ENCODE measurements at regions not wholly inside any gene's neighbourhood (a gene's known extent, or its start where the extent isn't known, plus 50 kb on each side); places are given as distances from the start of the nearest gene placed in this dataset.

DNA sequence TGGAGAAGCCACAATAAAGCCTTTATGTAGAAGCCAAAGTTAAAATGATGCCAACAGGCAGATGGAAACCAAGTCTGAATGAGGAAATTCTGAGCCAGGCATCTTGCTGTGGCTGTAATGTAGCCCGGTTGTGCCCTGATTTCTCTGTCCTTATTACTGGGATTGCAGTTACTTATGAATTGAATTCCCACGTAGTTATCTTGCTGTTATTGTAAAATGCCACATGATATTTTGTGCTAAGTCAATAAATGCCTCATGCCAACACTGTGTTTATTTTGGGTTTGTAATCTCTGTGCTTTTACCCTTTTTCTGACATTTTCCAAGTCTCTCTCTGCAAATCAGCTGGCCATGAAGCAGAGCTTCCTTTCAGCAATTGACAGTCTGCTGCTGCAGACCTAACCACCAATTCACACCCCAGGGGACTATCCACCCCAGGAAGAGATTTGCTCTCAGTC is 486.1 kb upstream of the GOLIM4 start:
- DNase-seq (ENCODE audit: low read depth): no peak

DNA sequence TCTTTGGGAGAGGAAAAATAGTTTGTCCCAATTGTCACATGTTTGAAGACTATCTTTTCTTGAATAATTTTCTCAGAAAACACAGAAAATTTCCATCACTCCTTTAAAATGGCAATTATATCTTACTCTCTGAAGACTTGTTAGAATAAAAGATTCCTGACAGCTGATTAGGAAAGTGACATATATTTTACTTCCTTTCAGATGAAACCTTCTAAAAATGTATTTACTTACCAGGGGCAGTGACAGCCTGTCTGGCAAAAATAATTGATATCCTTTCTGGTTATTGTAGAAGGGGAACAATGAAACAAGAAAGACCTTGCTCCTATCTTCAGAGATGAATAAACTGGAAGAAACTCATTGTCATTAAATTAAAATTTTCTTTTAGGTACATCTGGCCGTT is 483.3 kb upstream of the GOLIM4 start:
- DNase-seq (ENCODE audit: low read depth): no peak

DNA sequence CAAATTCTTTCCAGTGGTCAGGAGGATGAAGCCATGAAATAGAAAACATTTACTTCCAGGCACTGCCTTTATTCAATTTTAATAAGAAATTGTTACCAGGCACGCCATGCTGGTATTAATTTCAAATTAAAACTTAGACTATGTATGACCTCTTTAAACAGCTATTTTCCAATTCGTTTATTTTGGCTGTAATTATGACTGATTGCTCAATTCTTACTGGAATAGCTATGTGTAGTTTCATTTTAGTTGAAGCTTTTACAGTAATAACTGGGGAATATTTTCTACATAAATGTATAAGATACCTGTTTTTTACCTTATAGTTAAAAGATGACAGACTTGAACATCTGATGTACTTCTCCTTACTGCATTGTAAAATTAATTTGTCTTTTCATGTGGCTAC is 480.0 kb upstream of the GOLIM4 start:
- DNase-seq (ENCODE audit: low read depth): no peak

DNA sequence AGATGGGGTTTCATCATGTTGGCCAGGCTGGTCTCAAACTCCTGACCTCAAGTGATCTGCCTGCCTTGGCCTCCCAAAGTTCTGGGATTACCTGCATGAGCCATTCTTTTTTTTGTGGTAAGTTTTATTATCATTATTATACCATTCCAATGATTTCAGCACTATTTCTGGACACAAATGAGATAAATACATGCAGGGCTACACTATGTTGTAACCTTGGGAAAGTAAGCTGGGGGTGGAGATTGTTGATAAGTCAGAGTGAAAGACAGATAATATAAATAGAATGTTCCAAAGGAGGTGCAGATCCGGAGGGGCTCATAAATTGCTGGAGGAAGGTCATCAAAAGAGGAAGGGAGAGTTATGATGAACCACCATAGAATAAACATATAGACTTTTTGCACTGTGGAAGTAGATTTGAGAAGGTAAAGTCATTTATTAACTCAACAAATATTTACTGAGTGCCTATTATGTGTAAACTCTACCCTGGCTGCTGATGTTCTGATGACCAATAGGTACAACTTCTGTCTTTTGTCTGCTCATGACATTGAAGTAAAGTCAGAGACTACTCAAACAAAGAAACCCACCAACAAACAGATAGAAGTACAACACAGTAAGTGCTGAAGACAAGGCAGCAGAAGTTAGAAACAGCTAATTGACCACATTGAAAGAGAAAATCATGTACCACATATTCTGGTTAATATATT is 478.9 kb upstream of the GOLIM4 start:
- no peak for DNase-seq (ENCODE audit: low read depth)

DNA sequence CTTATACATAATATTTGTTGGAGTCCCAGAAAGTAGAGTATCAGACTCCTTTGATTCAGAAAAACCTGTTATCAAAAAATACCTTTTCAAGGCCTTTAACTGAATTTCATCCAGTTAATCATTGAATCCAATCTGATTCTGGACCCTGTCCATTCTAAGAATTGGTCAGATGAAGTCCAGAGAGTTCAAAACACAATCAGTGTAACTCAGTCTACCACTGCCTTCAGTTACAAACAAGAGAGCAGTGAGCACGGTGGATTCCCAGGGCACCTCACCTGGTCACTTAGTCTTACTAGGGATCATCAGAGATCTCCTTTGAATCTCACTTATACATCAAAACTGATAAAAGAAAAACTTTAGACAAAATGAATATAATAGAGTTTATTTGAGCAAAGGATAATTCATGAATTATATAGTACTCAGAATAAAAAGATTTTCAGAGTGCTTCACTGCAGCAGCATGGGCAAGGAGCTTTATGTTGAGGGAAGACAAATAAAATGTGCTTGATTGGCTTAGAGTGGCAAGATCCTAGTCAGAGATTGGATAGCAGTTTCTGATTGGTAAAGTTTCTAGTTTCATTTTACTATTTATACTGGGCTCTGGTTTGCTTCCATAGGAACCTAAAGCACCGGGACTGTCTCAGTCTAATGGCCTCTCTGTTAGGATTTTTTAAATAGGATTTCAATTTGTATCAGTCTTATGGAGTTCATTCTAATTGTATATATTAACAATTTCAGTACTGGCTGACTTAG is 474.9 kb upstream of the GOLIM4 start:
- no peak for DNase-seq (ENCODE audit: low read depth)

DNA sequence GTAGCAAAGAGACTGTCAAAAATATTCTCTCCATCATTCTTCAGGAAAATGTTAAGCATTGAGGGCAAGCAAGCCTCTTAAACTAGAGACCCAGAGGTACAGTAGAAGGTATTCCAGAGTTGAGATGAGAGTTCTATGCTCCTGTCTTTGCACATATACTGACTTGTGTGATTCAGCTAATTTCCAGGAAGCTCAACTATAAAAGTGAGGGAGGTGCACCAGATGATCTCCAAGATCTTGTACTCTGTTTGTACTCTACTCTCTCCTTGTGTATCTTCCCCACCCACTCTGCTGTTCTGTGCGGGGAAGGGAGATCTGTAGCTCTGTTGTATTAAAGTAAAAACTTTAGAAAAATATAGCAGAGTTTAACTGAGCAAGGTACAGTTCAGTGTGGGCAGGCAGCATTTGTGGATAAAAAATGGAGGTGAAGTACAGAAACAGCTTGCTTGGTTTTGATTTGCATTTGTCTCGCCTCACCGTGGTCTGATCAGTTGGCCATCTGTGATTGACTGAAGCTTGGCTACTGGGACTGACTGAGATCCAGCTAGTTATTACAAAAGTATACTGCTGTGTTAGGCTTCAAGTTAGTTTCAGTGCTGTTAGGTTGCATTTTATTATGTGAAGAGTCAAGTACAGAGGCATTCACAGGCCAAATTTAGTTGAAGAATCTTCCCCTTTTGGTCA is 463.1 kb upstream of the GOLIM4 start:
- DNase-seq (ENCODE audit: low read depth): no peak

DNA sequence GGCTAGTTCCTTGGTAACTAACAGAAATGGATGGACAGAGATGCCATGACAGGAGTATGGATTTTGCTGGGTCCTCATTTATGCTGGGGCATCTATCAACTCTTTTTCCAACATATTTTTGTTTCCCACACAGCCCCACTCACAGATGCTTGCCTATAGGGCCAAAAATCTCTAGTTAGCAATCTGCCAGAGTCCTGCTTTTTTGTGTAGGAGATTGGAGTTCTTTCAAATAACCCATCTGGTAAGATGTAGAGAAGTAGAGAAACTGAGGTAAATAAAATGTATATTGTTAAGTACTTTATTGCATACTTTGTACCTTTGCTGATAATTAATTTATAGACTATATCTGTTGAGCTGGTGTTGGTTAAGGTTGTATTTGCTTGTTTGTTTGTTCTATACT is 456.5 kb upstream of the GOLIM4 start:
- no peak for DNase-seq (ENCODE audit: low read depth)

DNA sequence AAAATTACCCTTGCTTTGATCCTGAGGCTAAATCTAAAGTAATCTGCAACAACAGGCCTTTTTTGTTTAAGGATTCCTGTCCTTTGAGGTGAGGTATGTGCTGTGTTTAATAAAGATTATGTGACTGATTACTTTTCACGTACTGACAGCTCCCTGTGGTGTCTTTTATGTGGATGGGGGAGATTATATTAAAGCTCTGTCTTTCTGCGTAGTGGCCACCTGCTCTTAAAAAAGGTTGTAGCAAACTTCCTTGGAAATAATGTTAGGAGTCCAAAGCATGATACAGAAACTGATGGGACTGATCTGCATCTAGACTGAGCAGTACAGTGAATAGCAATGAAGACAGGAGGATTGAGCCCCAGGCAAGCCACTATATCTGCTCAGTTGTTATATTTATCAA is 453.0 kb upstream of the GOLIM4 start:
- DNase-seq (ENCODE audit: low read depth): no peak

DNA sequence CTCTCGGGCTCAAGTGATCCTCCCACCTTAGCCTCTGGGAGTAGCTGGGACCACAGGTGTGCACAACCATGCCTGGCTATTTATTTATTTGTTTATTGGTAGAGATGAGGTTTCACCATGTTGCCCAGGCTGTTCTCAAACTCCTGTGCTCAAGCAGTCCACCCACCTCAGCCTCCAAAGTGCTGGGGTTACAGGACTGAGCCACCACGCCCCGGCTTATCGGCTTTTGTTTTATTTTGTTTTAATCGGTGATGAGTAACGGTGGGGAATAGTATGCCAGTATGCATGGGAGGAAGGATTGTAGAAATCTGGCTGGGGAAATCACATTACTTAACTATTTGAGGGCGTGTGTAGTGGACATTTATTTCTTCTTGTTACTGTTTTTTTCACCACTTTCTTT is 451.0 kb upstream of the GOLIM4 start:
- DNase-seq (ENCODE audit: low read depth): no peak

DNA sequence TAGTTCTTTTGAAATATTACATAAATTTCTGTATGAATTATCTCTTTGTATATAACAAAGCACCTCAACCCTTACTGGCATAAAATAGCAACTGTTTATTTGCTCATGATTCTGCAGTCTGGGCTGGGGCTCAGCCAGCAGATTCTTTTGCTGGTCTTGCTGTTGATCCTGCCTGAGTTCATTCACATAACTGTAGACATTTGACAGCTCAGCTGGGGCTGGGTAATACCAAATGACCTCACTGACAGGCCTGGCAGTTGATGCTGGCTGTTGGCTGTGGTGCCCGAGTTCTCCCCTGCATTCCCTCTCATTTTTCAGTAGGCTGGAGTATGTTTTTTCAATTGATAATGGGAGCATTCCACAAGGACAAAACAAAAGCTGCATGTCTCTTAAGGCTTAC is 449.9 kb upstream of the GOLIM4 start:
- no peak for DNase-seq (ENCODE audit: low read depth)

DNA sequence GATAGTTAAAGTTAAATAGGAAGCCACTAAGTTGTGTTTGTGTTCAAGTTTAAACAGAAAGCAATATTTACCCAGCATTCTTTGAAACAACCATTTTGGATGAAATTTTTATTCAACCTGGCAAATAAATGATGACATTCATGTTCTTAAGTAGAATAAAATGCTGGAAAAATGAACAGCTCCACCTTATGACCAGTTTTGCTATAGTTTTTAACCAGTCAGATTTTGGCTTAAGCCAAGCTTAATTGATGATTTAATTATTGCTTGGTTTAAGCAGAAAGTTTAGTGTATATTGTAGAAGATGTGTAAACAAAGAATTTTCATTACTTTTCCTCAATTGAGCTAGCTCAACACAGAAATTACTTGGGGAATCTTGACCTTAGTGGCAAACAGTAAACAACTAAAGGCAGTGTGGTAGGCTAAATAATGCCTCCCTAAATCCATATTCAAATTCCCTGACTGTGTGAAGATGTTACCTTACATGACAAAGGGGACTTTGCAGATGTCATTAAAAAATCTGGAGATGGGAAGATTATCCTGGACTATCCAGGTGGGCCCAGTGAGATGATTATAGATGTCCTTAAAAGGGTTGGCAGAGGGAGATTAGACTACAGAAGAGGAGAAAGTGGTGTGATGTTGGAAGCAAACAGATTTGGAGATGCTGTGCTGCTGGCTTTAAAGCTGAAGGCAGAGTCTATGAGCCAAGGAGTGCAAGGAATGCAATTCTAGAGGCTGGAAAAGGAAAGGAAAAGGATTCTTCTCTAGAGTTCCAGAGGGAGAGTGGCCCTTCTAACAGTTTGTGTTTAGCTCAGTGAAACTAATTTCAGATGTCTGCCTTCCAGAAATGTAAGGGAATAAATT is 448.6 kb upstream of the GOLIM4 start:
- no peak for DNase-seq (ENCODE audit: low read depth)

DNA sequence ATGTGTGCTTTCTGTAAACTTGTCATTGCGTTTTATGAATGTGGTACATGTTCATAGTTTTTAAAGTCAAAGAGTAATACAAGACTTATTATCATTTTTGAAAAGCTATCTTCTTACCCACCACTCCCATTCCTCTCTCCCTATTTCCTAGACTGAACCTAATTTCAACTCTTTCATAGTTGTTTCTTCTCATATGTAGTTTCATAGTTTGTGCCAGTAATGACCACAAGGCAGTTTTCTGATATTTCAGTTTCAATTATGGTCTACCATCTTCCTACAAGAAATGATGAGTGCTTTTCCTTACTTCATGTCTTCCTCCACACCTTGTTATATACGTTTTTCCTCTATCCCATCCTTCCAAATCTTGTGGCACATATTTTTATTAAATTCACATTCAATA is 445.0 kb upstream of the GOLIM4 start:
- DNase-seq (ENCODE audit: low read depth): no peak

DNA sequence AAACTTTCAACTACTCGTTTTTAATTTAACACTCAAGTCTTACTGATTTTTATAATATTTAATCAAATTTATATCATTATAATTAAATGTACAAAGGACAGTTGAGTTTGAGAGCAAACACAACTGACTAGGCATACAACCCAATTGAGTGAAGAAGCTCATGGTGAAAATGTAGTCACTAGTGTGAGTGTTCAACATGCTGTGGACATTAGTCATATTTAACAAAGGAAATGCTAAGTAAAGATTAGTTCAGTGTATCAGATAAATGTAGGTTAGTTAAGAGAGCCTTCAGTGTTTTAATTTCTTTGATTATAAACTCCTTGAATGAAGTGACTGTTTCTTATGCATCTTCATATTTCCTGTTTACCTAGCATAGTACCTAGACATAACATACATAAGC is 444.2 kb upstream of the GOLIM4 start:
- DNase-seq (ENCODE audit: low read depth): no peak

DNA sequence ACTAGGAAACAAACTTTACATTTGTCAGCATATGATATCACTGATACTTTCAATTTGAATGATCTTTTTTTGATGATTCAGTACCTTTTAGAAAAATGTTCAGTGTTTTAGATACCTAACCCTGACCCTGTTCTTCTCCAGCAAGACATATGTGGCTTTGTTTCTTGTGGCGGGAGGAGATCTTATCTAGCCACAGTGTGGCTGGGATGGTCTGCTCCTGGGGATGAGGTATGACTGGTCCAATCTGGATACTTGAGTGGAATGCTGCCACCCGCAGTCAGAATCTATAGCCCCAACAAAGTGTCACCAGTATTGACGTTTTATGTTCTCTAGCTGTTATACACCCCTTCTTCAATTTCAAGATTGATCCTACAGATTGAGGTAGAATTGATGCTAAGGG is 439.0 kb upstream of the GOLIM4 start:
- no peak for DNase-seq (ENCODE audit: low read depth)

DNA sequence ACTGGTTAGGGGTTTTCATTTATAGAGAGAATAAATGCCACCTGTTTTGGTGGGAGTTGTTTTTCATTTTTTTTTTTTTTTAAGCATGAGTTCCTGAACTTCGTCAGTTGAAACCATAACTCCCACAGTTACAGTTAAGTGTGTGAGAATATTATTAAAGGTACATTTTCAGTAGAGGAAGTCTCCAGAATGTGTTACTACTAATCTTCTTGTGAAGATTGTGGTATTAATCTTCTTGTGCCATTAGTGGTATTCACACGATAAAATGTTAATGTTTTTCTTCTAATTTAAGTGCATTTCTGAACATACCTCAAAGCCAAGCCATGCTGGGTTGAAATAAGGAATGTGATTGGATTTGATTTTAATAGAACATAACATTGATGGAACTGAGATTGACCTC is 437.9 kb upstream of the GOLIM4 start:
- no peak for DNase-seq (ENCODE audit: low read depth)

DNA sequence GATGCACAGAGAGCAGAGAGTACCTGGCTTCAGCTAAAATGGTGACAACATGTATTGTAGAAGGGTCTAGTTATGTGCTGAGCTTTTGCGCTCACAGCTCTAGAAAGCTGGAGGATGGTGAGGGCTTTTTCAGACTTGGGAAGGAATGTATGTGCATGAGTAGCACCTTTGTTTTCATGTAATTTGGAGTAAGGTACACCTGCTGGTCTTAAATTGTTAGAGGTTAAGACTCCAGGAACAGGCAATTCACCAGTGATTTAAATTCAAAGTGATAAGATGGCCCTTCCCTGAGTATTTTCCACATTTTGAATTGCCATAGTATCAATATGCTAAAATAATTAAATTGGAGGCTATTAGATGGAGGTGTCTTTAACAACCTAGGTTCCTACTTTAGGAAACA is 436.4 kb upstream of the GOLIM4 start:
- DNase-seq (ENCODE audit: low read depth): no peak

DNA sequence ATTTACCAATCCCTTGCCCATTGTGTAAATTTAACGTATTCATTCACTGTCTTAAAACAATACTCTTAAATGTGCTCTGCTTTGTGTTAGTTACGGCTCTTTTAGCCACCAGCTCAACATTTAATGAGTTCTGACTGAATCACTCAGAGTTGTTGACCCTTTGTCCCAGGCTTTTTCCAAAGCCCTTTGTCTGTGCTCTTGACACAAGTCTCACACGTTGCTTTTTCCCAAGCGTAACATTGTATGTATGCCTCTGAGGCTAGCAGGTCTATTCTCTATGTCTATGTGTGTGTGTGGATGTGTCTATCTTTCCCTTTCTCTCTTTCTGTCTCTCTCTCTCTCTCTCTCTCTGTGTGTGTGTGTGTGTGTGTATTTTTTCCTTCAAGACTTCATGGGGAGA is 435.4 kb upstream of the GOLIM4 start:
- no peak for DNase-seq (ENCODE audit: low read depth)

DNA sequence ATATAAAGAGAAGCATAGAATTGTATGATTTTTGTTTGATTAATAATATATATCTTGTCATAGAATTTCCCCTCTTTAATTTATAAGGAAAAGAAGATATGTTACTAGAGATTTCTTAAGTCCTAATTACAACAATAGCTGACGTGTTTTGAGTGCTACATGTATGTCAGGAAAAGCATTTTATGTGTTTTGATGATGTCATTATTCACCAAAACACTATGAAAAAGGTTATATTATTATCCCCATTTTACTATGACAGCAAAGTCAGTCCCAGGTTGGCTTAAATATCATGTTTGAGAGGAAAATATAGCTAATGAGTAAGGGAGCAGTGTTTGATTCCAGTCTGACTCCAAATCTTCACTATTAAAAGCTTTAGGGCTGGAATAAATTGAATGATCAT is 428.4 kb upstream of the GOLIM4 start:
- DNase-seq (ENCODE audit: low read depth): no peak

DNA sequence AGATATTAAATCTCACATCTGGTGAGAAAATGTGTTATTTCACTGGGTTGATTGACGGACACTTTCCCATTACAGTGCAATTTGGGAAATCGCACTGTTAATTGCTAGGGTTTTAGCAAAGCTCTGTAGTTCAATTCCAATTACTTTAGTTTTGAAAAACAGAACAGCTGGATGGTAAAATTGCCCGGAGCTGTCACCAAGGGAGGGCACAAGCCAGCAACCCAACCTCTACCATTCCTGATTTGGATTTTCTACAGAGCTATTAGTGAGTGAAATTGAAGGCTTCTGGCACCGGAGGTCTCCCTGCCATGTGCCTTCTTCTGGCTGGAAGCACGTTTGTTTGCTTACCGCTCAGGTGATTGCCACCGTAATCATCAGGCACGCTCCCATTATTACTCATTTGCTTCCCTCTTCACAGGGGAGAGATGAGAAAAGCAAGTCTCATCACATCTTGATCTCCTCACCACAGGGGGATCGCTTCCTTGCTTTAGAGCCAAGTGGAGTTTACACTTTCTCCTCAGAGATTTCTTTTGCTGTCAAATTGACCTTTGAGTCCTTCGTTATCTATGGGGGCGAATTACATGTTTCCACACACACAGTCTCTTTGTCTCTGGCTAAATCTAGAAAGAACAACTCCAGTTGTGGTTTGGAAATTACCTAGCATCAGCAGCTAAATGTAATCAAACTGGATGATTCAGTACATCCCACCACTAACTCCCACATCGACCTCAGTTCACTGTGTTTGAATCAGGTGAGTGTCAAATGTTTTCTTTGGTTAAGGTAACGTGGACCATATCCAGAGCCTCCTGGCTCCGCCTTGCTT is 421.7 kb upstream of the GOLIM4 start:
- DNase-seq (ENCODE audit: low read depth): no peak

DNA sequence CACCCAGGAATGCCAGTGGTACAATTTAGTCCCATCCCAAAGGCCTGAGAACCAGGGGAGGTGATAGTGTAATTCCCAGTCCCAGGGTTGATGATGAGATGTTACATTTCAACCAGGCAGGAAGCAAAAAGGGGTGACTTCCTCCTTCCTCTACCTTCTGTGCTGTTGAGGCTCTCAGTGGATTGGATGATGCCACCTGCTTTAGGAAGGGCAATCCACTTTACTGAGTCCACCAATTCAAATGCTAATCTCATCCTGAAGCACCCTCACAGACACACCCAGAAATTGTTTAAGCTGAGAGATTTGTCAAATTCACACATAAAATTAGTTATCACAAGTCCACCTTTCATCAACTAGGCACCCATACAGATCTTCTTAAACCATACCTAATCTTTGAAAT is 418.5 kb upstream of the GOLIM4 start:
- DNase-seq (ENCODE audit: low read depth): no peak

DNA sequence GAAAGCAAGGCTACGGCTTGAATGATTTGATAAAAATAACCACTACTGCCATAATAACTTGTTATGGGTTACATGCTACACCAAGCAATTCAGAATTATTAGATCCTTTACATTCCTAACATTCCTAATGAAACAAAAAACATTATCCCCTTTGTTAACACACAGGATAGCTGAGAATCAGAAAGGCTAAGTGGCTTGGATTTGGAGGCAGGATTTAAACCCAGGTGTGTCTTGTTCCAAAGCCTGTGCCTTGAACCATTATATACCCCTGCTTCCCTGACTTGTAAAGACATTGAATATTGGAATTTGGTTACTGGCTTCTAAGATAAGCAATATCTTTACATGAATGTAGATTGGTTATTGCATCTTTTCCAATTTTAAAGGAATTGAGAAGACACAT is 417.1 kb upstream of the GOLIM4 start:
- DNase-seq (ENCODE audit: low read depth): no peak

Measured in HS-5 (cell line).